ENCODE measurements at regions not wholly inside any gene's neighbourhood (a gene's known extent, or its start where the extent isn't known, plus 50 kb on each side); places are given as distances from the start of the nearest gene placed in this dataset.

DNA sequence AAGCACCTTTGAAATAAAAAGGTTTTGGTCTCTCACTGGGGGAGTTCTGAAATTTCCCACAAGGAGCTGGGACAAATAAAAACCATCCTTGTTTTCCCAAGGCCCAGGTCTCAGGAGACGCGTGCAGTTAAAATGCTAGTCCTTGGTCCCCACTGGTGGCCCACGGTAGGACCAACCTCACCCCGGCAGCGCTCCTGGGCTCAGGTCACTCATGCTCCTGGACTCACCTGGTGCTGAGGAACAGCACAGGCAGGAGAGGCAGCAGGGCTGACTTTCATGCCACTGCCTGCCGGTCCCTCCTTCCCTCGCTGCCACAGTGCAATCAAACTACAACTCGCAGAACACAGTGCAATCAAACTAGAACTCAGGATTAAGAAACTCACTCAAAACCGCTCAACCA lies 356.8 kb upstream of the CCDC179 start:
- TF ChIP-seq, protein P1, sequence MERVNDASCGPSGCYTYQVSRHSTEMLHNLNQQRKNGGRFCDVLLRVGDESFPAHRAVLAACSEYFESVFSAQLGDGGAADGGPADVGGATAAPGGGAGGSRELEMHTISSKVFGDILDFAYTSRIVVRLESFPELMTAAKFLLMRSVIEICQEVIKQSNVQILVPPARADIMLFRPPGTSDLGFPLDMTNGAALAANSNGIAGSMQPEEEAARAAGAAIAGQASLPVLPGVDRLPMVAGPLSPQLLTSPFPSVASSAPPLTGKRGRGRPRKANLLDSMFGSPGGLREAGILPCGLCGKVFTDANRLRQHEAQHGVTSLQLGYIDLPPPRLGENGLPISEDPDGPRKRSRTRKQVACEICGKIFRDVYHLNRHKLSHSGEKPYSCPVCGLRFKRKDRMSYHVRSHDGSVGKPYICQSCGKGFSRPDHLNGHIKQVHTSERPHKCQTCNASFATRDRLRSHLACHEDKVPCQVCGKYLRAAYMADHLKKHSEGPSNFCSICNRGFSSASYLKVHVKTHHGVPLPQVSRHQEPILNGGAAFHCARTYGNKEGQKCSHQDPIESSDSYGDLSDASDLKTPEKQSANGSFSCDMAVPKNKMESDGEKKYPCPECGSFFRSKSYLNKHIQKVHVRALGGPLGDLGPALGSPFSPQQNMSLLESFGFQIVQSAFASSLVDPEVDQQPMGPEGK (CRISPR knock-in tag; IDR thresholded peaks at IDR 0.05; ENCODE audit: borderline replicate concordance) = no peak
- no peak for TF ChIP-seq PPARA (CRISPR knock-in tag; IDR thresholded peaks at IDR 0.05; ENCODE audit: borderline replicate concordance)
- TF ChIP-seq ZFP3 (CRISPR knock-in tag; IDR thresholded peaks at IDR 0.05) = no peak
- TF ChIP-seq, protein P2, sequence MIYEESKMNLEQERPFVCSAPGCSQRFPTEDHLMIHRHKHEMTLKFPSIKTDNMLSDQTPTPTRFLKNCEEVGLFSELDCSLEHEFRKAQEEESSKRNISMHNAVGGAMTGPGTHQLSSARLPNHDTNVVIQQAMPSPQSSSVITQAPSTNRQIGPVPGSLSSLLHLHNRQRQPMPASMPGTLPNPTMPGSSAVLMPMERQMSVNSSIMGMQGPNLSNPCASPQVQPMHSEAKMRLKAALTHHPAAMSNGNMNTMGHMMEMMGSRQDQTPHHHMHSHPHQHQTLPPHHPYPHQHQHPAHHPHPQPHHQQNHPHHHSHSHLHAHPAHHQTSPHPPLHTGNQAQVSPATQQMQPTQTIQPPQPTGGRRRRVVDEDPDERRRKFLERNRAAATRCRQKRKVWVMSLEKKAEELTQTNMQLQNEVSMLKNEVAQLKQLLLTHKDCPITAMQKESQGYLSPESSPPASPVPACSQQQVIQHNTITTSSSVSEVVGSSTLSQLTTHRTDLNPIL (CRISPR knock-in tag; IDR thresholded peaks at IDR 0.05; ENCODE audit: low read depth) = no peak
- TF ChIP-seq TOX (CRISPR knock-in tag; IDR thresholded peaks at IDR 0.05; ENCODE audit: borderline replicate concordance) = no peak
- TF ChIP-seq CSDC2 (CRISPR knock-in tag; IDR thresholded peaks at IDR 0.05) = no peak
- no peak for TF ChIP-seq ISL1 (CRISPR knock-in tag; IDR thresholded peaks at IDR 0.05)
- no peak for TF ChIP-seq RARB (CRISPR knock-in tag; IDR thresholded peaks at IDR 0.05)
- TF ChIP-seq ESRRG (CRISPR knock-in tag; IDR thresholded peaks at IDR 0.05) = no peak
